ENCODE measurements at regions not wholly inside any gene's neighbourhood (a gene's known extent, or its start where the extent isn't known, plus 50 kb on each side); places are given as distances from the start of the nearest gene placed in this dataset.
A peak's percentile ranks its signal among the peaks of the same experiment; 100 is the strongest.

DNA sequence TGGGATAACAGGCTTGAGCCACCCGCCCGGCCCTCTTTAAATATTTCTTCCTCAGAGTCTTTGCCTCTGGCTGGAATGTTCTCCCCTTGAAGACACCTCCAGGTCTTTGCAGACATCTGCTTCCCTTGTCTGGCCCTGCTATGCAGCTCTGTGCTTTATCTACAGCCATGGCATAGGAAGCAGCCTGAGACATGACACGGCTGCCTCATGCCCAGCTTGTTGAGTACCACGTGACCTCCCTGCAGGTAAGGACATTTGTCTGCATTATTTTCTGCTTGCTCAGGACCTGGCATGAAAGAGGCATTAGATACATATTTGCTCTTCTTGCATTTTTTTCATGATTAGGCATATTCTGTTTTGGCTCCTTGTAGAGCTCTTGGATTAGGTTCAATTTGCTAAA, 113.8 kb upstream of the KLF6 start:
- TF ChIP-seq, protein P1, sequence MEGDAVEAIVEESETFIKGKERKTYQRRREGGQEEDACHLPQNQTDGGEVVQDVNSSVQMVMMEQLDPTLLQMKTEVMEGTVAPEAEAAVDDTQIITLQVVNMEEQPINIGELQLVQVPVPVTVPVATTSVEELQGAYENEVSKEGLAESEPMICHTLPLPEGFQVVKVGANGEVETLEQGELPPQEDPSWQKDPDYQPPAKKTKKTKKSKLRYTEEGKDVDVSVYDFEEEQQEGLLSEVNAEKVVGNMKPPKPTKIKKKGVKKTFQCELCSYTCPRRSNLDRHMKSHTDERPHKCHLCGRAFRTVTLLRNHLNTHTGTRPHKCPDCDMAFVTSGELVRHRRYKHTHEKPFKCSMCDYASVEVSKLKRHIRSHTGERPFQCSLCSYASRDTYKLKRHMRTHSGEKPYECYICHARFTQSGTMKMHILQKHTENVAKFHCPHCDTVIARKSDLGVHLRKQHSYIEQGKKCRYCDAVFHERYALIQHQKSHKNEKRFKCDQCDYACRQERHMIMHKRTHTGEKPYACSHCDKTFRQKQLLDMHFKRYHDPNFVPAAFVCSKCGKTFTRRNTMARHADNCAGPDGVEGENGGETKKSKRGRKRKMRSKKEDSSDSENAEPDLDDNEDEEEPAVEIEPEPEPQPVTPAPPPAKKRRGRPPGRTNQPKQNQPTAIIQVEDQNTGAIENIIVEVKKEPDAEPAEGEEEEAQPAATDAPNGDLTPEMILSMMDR (IDR thresholded peaks at IDR 0.05) = no peak
- Mint-ChIP-seq H3K9me3 (no peaks in the 10 kb centered on the region), H3K4me3 (no peak overlapping the region), H3K4me1 (ENCODE audit: low read depth) (peaks cover 58% of the 10 kb centered on the region), H3K27me3 (ENCODE audit: insufficient read depth) (no peaks in the 10 kb centered on the region; the same call in 1 of the 2 replicates), H3K36me3 (ENCODE audit: low read depth) (no peaks in the 10 kb centered on the region), H3K27ac (no peak overlapping the region)
- DNase-seq = no peak

DNA sequence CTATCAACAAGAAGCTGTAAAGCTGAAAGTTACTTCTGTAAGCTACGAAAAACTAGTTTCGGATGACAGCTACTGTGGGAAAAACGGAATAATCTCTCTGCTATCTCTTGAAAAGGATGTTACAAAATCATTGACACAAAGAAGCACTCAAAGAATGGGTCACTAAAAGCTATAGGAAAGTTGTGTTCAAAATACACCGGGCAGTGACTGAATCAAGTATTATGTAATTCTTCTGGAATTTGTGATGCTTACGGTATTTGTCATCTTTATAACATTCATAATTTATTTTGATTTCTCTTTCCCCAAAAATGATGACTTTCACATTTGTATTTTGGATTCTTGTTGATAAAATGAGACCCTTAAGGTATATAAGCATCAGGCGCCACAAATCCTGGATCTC, 112.1 kb upstream of the KLF6 start:
- Mint-ChIP-seq H3K4me3 (peak overlapping the region; percentile 70), H3K27me3 (ENCODE audit: insufficient read depth) (no peaks in the 10 kb centered on the region; the same call in 1 of the 2 replicates), H3K27ac (peak overlapping the region; percentile 77), H3K9me3 (no peaks in the 10 kb centered on the region), H3K4me1 (ENCODE audit: low read depth) (peaks cover 52% of the 10 kb centered on the region), H3K36me3 (ENCODE audit: low read depth) (no peaks in the 10 kb centered on the region)
- TF ChIP-seq, protein P1 (IDR thresholded peaks at IDR 0.05) = no peak
- DNase-seq = peak; percentile 74

DNA sequence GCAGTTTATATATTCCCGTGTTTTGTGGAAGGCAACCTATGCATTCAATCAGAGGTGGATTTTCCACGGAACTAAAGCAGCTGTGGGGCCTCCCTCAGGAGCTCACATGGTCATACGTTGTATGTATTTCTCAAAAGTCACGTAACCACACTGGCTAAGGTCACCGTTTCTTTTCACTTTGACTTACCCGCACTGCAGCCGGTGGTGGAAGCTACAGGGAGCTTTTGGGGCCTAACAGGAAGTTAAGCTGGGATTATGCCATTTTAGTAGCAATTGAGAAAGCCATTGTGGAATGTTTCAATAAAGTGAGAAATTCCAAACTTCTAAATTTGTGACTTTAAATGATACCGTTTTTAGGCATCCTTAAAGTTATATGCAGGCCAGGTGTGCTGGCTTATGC, 111.2 kb upstream of the KLF6 start:
- Mint-ChIP-seq H3K27ac (peak overlapping the region; percentile 77), H3K27me3 (ENCODE audit: insufficient read depth) (no peaks in the 10 kb centered on the region; the same call in 1 of the 2 replicates), H3K36me3 (ENCODE audit: low read depth) (no peaks in the 10 kb centered on the region)

DNA sequence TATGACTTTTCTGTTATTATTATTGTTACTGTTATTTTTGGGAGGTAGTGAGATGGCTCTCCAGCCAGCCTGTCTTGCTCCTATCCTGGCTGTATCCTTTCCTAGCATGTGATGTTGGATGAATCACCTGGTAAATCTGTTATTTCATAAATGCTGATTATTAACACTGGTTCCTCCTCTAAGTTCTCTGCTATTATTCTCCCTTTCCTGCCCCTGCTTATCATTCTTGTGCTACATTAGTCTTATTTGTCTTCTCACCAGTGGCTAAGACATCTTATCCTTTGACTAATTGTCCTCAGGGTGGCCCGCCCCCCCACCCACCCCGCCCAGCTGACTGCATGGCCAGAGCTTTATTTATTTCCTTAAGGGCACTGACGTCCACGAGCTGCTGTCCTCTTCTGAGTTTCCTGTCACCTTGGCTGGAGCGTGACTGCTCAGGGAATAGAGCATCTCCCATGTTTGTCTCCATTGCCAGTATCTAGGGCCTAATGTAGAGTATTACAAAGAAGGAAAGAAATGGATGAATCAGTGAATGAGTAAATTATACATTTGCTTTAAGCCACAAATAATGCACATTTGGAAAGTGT, 110.1 kb upstream of the KLF6 start:
- peak overlapping the region; percentile 21 for H3K4me3 Mint-ChIP-seq
- TF ChIP-seq, protein P1 (IDR thresholded peaks at IDR 0.05) = no peak
- peaks cover 69% of the 10 kb centered on the region for H3K4me1 Mint-ChIP-seq (ENCODE audit: low read depth)
- no peaks in the 10 kb centered on the region for H3K36me3 Mint-ChIP-seq (ENCODE audit: low read depth)
- DNase-seq = peak; percentile 11
- H3K9me3 Mint-ChIP-seq = no peaks in the 10 kb centered on the region
- H3K27ac Mint-ChIP-seq = peak overlapping the region; percentile 77
- no peaks in the 10 kb centered on the region; the same call in 1 of the 2 replicates for H3K27me3 Mint-ChIP-seq (ENCODE audit: insufficient read depth)

More for the DNA sequence above, 111.2 kb upstream of the KLF6 start:
- DNase-seq = no peak
- Mint-ChIP-seq H3K9me3 (no peaks in the 10 kb centered on the region), H3K4me1 (ENCODE audit: low read depth) (peaks cover 60% of the 10 kb centered on the region), H3K4me3 (no peak overlapping the region)
- TF ChIP-seq, protein P1 (IDR thresholded peaks at IDR 0.05) = no peak

DNA sequence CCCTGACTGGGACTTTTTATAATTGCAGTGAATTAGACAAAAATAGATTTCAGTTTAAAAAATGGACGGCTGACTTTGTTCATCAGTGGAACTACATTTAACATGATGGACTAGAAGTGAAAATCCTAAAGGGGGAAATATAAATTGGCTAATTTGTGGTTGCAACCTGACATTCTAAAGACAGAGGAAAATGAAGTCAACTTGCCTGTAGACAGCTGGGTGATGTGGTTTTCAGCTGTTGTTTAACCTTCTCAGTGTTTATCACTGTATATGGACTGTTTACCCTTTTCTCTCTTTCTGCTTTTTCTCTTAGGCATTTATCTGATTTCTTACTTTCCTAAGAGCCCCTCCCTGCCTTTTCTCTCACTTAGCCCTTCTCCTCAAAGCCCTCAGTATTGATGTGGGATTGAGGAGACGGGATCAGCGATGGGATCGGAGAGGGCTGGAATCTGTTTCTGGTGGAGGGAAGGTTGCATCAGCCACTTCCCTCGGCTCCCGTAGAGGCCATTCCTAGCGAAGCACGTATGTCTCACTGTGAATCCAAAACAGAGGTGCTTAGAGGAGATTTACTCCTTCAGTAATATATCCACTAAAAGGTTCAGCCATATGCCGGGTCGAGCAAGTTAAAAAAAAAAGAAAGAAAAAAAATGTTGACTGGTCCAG, 109.0 kb upstream of the KLF6 start:
- H3K4me3 Mint-ChIP-seq = no peak overlapping the region
- H3K27ac Mint-ChIP-seq = no peak overlapping the region; the same call in 1 of the 2 replicates
- TF ChIP-seq, protein P1 (IDR thresholded peaks at IDR 0.05) = no peak
- peaks cover 78% of the 10 kb centered on the region for H3K4me1 Mint-ChIP-seq (ENCODE audit: low read depth)
- no peaks in the 10 kb centered on the region for H3K9me3 Mint-ChIP-seq
- H3K36me3 Mint-ChIP-seq (ENCODE audit: low read depth) = no peaks in the 10 kb centered on the region
- H3K27me3 Mint-ChIP-seq (ENCODE audit: insufficient read depth) = peaks cover 2% of the 10 kb centered on the region; the same call in 1 of the 2 replicates
- DNase-seq = no peak

Measured in HFFc6 (cell line).